HG02981 (cell line): ENCODE measurements at regions not wholly inside any gene's neighbourhood (a gene's known extent, or its start where the extent isn't known, plus 50 kb on each side); places are given as distances from the start of the nearest gene placed in this dataset.
A peak's percentile ranks its signal among the peaks of the same experiment; 100 is the strongest.
"Not testable (repeated sequence)": the region's sequence is repeated elsewhere in the genome, so short reads cannot be mapped to it uniquely, and the experiment has no call there.

Experiments
- ATAC-seq: cut with Tn5 transposase; IDR thresholded peaks from one replicate; pipeline ENCODE4 v1.9.1; 2021; ENCODE audit warnings: mild to moderate bottlenecking, moderate library complexity; ENCODE audit not compliant: unreplicated experiment

DNA sequence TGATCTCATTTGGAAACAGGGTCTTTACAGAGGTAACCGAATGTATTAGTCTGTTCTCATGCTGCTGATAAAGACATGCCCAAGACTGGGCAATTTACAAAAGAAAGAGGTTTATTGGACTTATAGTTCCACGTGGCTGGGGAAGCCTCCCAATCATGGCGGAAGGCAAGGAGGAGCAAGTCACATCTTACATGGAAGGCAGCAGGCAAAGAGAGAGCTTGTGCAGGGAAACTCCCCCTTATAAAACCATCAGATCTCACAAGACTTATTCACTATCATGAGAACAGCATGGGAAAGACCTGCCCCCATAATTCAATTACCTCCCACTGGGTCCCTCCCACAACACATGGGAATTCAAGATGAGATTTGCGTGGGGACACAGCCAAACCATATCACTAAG lies 171.8 kb upstream of the ID2 start:
- ATAC-seq: not testable (repeated sequence)

DNA sequence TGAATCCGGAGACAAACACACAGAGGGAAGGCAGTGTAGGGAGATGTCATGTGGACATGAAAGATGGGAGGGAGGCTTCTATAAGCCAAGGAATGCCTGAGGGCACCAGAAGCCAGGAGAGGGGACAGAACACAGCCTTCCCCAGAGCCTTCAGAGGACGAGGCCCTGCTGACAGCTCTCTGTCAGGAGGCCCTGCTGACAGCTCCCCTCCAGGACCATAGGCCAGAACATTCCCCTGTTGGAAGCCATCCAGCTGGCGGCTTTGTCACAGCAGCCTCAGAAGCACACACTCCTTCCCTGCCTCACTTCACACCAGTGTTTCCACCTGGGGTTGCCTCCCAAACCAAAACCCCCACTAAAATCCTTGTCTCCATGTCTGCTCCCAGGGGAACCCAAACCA lies 171.3 kb upstream of the ID2 start:
- no peak for ATAC-seq

DNA sequence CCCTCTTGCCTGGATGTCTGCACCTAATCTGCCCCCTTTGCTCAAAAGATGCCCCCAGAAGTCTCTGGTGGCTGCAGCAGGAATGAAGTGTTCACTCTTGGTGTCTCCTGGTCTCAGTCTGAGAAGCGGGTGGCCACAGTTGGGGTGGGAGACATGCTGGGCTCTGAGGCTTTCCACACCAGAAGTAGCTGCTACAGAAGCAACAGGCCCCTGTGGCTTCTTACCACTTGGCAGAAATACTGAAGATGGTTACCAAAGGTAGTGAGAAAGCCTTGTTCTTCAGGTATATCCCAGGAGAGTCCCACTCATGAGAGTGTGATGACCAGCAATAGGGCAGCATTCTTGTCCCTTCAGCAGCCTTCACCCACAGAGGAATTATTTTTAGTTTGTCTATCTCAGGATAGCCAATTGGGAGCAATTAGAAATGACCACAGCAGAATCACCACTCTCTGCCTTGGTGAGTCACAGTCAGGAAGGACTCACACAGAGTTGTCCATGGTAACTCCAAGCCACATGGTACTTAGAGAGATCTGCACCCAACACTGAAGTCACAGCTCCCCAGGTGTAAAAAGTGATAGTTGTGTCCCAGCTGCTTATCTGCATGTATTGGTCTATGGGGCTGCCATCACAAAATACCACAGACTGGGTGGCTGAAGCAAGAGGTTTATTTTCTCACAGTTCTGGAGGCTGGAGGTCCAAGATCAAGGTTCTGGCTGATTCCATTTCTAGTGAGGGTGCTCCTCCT lies 169.8 kb upstream of the ID2 start:
- ATAC-seq: no peak

DNA sequence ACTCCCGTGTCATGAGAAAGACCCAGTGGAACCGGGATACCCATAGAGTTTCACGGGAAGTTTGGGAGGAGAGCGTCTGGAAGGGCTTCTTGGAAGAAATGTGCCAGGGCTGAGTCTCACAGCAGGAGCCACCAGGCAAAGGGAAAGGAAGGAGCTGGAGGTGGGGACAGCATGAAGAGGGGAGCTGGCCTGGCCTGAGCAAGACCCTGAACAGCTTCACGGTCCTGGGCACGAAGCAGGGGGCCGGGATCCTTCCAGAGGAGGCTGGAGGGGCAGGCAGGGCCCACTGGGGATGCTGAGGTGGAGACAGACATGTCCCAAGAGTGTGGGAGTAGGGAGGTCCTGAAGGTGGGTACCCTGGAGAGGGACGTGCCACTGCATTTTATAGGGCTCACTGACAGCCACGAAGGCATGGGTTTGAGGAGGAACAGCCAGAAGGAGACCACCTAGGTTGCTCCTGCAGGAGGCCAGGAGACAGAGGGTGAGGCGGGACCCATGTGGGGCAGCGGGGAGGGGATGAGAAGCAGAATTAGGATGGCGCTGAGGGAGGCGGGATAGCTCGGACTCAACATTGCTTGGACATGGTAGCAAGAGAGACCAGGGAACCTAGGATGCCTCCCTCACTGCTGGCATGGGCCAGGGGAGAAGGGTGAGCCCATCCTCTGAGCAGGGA lies 168.1 kb upstream of the ID2 start:
- ATAC-seq: no peak

DNA sequence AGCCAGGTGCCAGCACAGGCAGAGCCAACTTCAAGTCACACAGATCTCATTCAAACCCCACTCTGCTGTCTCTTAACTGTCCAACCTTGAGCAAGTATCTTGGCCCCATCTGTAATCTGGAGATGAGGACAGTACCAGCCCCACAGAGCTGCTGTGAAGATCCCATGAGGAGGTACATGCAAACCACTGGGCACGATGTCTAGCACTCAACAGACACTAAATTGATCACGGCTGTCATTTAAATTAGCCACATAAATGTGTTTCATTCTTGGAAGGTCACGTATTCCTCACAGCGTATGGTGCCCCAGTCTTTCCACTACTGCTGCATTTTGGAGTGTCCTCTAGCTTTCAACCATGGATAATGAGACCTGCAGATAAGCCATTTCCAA lies 167.6 kb upstream of the ID2 start:
- no peak for ATAC-seq

DNA sequence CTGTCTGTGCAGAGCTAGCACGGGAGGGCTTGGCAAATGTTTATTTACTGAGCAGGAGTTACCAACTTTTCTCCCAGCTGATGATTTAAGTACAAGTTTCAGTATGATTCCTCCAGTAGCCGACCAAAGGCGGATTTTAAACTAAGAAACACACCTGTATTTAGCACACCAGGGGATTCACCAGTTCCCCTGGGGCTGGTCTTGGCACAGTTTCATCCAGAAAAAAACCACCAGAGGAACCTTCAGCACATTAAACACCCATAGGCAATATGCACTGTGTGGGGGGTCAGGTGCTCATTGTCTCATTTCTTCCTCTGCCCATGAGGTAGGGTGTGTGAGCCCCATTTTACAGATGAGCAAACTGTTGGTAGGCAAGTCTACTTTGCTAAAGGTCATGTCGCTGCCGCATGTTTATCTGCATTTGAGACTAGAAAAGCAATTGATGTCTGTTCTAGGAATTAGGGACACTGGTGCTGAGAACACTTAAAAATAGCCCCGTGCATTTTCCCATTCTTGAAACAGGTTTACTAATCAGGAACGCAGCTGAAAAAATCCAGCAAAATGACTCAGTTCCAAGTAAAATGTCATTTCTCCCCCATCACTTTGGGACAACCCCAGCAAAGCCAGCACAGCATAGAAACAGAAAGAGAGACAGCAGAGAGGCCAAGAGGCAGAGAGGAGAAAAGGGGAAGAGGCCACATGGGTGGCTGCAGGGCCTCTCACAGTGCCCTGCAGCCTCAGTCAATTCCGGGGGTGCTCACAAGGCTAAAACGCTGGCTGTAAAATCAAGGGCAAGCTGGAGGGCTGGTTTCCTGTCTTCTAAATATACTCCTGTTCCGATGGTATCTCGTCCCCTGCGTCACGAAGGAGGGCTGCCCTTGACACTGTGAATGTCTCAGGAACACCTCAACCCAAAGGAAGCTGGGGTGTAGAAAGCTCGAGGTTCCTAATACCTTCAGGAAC lies 166.8 kb upstream of the ID2 start:
- peak; percentile 64 for ATAC-seq

DNA sequence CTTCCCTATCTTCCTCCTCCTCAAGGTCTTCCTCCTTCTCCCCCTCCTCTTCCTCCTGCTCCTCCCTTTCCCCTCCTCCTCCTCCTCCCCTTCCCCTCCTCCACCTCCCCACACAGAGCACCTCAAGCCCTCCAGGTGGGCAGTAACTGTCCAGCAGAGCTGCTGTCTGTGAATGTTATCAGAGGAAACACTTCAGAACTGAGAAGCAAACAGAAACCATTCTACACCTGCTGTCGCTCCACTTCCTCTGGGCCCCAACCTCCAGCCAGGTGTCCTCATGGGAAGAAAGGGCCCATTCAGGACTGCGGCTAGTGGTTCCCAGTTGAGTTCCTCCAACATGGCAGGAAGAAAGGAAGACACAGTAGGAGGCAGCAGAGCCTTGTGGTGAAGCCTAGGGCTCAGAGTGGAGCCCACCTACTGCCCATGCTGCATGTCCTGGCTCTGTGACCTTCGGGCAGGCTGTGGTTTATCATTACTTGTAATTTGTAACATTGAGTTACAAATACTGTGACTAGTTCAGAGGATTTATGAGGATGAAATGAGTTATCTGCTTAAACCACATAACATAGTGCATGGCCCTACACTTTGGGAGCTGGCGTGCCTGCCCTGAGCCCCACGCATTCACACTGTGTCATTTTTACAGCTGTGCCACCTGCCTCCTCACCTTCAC lies 165.9 kb upstream of the ID2 start:
- peak; percentile 35 for ATAC-seq

DNA sequence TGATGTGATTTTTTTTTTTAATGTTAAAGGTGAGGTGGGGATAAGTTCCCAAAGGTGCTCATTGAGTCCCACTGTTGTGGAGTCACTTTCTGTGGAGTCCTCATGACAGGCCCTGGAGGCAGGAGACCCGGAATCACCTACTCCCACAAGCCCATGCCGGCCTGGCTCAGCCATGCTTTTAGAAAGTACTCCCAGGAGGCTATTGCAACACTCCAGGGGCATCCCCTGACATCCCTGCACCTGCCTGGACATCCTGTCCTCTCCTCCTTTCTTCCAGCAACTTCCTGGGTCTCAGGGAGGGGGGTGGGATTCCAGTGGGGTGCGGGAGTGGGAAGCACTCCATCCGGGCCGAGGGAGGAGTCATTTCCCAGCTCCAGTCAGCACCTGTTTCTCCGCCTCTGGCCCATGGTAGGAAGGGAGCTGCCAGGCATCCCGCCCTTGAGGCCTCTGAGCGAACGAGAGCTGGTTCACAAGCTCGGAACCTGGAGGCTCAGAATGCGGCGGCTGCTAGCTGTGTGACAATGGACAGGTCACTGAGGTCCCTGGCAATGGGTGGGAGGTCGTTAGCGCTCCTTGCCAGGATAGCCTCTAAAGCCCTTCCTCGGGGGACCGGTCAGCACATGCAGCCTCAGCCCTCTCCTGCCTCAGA lies 163.9 kb upstream of the ID2 start:
- no peak for ATAC-seq

DNA sequence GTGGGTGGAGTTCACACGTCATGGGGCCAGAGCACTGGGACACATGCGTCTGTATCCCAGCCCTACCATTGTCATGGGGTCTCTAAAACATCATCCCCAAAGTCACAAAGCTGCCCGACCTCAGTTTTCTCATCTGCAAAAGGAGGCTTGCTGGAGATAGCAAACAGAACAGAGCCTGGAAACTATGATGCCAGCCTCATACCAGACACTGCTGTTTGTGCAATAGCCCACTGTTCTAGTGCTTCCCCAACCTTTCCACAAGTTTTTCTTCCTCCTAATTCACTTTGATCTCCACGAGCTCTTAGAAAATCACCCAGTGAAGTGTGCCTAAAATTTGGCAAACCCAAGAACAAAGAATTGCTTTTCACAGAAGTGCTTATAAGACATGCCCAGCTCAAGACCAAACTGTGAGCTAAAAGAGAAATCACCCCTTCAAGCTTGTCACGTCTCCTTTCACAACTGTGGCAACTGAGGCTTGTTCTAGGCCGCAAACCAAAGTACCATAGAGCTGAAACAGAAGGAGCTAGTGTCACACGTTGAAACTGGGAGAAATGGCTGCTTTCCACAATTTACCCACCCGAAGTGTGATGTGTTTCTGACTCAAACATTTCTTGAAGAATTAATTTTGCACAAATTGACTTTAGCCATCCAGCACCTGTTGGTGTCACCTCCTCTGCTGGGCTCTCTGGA lies 162.7 kb upstream of the ID2 start:
- ATAC-seq: no peak

DNA sequence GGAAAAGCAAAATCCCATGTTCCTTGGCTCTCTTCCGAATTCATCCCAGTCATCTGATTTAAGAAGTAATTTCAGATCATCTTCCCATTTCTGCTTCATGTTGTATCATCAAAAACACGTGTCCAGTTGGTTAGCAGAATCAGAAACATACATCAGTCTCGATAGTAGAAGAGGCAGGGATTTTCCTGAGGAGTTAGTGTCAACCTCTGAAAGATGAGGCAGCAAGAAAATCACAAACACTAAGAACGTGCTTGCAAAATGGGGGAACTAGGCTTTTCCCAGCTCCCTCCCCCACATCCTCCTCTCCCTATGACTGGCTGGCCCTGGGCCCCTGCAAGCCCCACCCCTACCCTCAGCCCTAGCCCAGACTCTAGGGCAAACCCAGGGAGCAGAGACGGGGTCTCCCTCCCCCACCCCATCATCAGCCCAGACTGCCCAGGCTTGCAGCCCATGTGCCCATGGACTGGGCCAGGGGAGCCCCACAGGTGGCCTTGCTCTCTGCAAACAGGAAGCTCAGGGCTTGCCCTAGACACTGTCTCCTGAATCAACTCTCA lies 161.0 kb upstream of the ID2 start:
- ATAC-seq: no peak

DNA sequence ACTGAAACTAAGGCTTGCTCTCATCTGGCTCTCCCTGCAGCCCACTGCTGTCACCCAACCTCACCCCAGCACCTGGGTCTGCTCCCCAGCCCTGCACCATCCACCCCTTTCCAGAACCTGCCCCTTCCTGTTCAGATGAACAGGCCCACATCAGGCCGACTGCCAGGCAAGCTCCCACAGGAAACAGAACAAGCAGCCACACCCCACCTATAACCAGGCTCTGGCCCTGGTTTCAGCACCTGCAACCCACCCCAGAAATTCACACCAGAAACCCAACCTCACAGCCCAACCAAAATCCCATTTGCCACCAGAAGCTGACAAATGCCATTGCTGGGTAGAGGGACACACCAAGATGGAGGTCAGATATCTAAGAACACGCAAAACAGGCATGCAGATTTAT lies 159.2 kb upstream of the ID2 start:
- ATAC-seq: no peak

DNA sequence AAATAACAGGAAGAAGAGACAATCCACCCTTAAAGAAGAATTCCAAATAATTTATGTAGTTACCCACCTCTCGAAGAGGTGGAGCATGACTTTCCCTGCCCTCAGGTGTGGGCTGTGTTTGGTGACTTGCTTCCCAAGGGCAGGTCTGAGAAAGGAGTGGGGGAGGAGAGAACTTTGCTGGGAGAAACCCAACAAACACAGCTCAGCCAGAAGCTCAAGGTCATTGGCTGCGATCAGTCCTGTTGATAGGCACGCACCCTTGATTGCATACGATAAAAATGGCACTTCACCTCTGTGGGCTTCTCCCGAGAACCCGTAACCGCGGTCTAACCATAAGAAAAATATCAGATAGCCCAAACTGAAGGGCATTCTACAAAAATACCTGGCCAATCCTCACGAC lies 157.5 kb upstream of the ID2 start:
- no peak for ATAC-seq

DNA sequence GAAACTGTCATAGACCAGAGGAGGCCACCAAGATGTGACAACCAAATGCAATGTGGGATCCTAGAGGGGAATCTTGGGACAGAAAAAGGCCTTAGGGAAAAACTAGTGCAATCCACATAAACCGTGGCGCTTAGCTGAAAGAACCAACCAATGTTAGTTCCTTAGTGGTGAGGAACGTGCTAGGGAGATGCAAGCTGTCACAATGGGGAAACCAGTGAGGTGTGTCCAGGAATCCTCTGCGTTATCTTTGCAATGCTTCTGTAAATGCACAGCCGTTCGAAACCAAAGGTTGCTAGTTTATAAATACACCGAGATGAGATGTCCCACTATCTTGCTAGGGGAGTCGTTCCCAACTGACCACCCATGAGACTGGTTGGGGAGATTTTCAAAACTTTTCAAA lies 157.0 kb upstream of the ID2 start:
- no peak for ATAC-seq

DNA sequence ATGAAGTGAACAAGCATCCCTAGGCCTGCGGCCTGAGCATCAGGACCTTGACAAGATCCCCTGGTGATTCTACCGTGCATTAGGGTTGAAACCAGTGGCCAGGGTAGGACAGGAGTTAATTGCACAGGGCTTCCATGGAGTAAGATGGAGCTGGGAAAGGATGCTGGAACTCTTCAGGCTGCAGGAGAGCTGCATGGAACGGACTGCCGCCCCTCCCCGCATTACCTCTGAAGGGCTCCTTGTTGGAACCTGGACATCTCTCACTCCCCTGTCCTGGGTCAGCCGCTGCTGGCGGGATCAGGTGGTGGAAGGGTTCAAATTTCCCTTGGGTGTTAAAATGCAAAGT lies 156.6 kb upstream of the ID2 start:
- ATAC-seq: no peak

DNA sequence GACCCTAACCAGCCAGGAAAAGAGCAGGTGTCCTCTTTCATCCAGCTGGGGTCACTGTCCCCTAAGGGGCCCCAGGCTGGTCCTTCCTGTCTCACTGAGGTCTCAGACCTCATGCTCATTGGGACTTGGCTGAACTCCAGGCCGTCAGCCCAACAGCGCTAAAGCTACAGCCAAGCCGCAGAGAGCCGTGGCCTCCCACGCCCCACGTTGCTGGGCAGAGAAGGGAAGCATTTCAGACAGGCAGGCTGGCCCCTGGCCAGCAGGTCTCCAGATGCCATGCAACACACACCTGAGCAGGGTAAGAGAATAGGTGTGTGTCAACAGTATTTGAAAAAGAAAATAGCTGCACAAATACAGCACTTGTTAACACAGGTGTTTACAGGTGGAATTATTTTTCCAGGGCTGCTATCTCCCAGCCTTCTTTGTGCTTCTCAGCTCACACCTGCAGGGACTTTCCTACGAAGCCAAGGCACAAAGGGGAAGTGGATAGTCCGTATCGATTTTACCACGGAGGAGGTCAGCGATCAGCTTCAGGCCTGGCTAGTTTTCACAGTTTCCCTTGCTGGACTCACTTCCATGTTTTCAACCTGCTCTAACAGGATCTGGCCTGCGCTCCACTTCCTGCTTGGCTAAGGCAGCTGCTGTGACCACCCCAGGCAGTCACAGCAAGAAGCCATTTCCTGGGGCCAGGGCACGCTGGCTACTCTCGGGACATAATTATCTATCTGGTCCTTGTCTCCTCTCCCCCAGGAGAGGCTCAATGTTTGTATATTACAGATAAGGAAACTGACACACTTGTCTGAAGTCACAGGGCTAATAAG lies 156.1 kb upstream of the ID2 start:
- ATAC-seq: peak; percentile 83

DNA sequence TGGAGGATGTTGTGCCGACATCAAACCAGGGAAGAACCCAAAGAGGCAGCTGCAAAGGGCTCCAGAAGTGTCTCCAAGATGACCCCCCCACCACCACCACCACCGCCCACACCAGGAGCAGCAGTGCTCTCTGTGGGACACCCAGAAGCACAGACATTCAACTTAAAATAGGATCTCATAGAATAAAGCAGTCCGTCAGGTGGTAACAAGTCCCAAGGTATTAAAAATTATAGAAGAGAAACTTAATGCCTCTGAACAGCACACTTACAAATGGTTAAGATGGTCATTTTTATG lies 155.5 kb upstream of the ID2 start:
- ATAC-seq: no peak

DNA sequence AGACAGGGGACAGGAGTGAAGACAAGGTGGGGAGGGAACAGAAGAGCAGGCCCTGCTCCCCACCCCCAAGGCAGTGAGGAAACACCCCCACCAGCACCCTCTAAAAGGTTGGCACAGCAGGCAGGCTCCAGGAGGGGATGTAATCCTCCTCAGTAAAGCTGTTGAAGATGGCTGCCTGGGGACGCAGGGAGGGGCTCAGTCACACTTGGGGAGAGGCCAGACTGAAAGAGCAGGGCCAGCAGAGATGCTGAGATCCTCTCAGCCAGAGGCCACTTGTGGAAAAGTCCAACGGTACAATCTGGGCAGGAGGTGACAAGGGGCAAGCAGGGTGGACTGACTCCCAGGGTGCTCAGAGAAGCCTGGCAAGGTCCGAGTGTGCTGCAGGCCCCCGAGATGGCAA lies 154.8 kb upstream of the ID2 start:
- no peak for ATAC-seq

DNA sequence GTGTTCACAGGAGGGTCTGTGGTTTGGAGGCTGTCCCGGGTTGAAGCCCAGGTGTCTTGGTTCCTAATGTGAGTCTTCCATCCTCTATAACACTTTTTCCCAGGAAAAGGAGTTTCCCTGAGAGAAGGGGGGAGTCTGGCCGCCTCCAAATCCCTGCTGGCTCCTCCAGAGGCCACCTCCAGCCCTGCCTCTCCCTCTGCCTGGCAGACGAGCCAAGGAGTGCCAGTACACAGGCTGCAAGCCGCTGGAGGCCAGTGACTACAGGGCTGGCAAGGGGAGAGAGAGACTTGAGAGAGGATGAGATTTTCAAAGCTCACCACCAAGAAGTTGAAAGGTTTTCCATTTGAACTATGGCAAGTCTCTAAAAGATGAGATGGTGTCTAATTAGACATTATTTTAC lies 154.2 kb upstream of the ID2 start:
- ATAC-seq: no peak

DNA sequence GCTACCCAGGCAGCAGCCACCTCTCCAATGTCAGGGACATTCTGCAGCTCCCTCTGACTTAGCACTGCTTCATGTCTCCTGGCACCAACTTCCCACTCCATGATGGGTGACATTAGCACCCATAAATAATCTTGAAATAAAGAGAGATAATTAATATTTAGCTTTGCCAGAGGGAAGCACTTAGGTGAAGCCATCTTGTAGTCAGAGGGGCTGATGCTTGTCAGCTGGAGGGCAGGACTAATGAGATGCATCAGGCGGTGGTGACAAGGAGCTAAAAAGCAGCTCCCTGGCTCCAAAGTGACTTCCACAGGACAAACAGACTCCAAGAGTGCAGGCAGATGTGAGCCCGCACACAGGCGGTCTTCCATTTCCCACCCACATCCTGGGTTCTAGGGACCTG lies 153.0 kb upstream of the ID2 start:
- no peak for ATAC-seq
